ENCODE measurements at regions not wholly inside any gene's neighbourhood (a gene's known extent, or its start where the extent isn't known, plus 50 kb on each side); places are given as distances from the start of the nearest gene placed in this dataset.

- H3K36me3 ChIP-seq (ENCODE audit: insufficient read depth, low read length) = no peaks in the 10 kb centered on the region
- H3K4me2 ChIP-seq (ENCODE audit: low read depth, low read length, poor library complexity, severe bottlenecking) = no peak overlapping the region
- no peaks in the 10 kb centered on the region for H3F3A ChIP-seq (ENCODE audit: low read depth)
- H3K79me2 ChIP-seq (ENCODE audit: insufficient read depth, low read length) = no peaks in the 10 kb centered on the region
- H3K27me3 ChIP-seq (ENCODE audit: insufficient read depth, low read length, poor library complexity, severe bottlenecking) = no peaks in the 10 kb centered on the region
- H2AFZ ChIP-seq (ENCODE audit: low read length) = no peak overlapping the region
- no peak overlapping the region for H3K9ac ChIP-seq (ENCODE audit: low read depth, low read length, poor library complexity, severe bottlenecking)
- H4K20me1 ChIP-seq (ENCODE audit: insufficient read depth, low read length, poor library complexity, severe bottlenecking) = no peaks in the 10 kb centered on the region
- H3K4me1 ChIP-seq (ENCODE audit: insufficient read depth, low read length, poor library complexity, severe bottlenecking) = no peaks in the 10 kb centered on the region
- no peak for TF ChIP-seq EZH2phosphoT487 (IDR thresholded peaks at IDR 0.05; ENCODE audit: borderline replicate concordance)
- TF ChIP-seq, protein P1, sequence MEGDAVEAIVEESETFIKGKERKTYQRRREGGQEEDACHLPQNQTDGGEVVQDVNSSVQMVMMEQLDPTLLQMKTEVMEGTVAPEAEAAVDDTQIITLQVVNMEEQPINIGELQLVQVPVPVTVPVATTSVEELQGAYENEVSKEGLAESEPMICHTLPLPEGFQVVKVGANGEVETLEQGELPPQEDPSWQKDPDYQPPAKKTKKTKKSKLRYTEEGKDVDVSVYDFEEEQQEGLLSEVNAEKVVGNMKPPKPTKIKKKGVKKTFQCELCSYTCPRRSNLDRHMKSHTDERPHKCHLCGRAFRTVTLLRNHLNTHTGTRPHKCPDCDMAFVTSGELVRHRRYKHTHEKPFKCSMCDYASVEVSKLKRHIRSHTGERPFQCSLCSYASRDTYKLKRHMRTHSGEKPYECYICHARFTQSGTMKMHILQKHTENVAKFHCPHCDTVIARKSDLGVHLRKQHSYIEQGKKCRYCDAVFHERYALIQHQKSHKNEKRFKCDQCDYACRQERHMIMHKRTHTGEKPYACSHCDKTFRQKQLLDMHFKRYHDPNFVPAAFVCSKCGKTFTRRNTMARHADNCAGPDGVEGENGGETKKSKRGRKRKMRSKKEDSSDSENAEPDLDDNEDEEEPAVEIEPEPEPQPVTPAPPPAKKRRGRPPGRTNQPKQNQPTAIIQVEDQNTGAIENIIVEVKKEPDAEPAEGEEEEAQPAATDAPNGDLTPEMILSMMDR (conservative IDR thresholded peaks at IDR 0.05; ENCODE audit: low read length) = no peak
- H3K9me3 ChIP-seq (ENCODE audit: insufficient read depth, low read depth, low read length) = no peaks in the 10 kb centered on the region
- H3K9me2 ChIP-seq (replicated peaks; ENCODE audit: low read depth, low read length) = no peaks in the 10 kb centered on the region
- no peak overlapping the region for H3K4me3 ChIP-seq (ENCODE audit: low read length, poor library complexity, severe bottlenecking)
These were observed 443.7 kb downstream of the CENPC start for GRCh38 chr4:67101612-67102011.

DNA sequence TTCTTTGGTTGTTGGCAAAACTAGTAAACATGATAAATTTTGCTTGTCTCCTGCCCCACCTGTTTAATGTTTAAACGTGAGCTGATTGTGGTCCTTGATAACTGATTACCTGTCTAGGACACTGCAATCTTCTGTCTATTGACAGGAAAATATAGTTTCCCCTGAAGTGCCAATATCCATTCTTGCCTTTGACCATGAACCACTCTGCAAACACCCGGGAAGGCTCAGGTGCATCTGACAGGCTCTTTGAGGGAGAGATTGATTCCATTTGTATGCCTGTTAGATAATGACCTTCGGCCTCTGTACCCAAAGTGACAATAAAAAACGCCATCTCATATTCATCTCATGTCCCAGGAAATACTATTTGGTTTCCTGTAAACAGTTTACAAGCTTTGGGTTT lies 453.0 kb downstream of the CENPC start:
- no peak overlapping the region for H3K9ac ChIP-seq (ENCODE audit: low read depth, low read length, poor library complexity, severe bottlenecking)
- no peaks in the 10 kb centered on the region for H3K4me1 ChIP-seq (ENCODE audit: insufficient read depth, low read length, poor library complexity, severe bottlenecking)
- H2AFZ ChIP-seq (ENCODE audit: low read length) = no peak overlapping the region
- H3K9me2 ChIP-seq (replicated peaks; ENCODE audit: low read depth, low read length) = no peaks in the 10 kb centered on the region
- H4K20me1 ChIP-seq (ENCODE audit: insufficient read depth, low read length, poor library complexity, severe bottlenecking) = no peaks in the 10 kb centered on the region
- no peak overlapping the region for H3K4me2 ChIP-seq (ENCODE audit: low read depth, low read length, poor library complexity, severe bottlenecking)
- H3K4me3 ChIP-seq (ENCODE audit: low read length, poor library complexity, severe bottlenecking) = no peak overlapping the region
- H3F3A ChIP-seq (ENCODE audit: low read depth) = no peaks in the 10 kb centered on the region
- no peaks in the 10 kb centered on the region for H3K79me2 ChIP-seq (ENCODE audit: insufficient read depth, low read length)
- H3K27me3 ChIP-seq (ENCODE audit: insufficient read depth, low read length, poor library complexity, severe bottlenecking) = no peaks in the 10 kb centered on the region
- H3K36me3 ChIP-seq (ENCODE audit: insufficient read depth, low read length) = no peaks in the 10 kb centered on the region
- no peaks in the 10 kb centered on the region for H3K9me3 ChIP-seq (ENCODE audit: insufficient read depth, low read depth, low read length)
- no peak for TF ChIP-seq EZH2phosphoT487 (IDR thresholded peaks at IDR 0.05; ENCODE audit: borderline replicate concordance)

- Histone ChIP-seq H3K27me3 (ENCODE audit: insufficient read depth, low read length, poor library complexity, severe bottlenecking) (no peaks in the 10 kb centered on the region), H3K9ac (ENCODE audit: low read depth, low read length, poor library complexity, severe bottlenecking) (no peak overlapping the region), H3K4me1 (ENCODE audit: insufficient read depth, low read length, poor library complexity, severe bottlenecking) (no peaks in the 10 kb centered on the region), H3K36me3 (ENCODE audit: insufficient read depth, low read length) (no peaks in the 10 kb centered on the region), H3F3A (ENCODE audit: low read depth) (no peaks in the 10 kb centered on the region), H4K20me1 (ENCODE audit: insufficient read depth, low read length, poor library complexity, severe bottlenecking) (no peaks in the 10 kb centered on the region), H3K4me3 (ENCODE audit: low read length, poor library complexity, severe bottlenecking) (no peak overlapping the region), H3K9me3 (ENCODE audit: insufficient read depth, low read depth, low read length) (no peaks in the 10 kb centered on the region), H3K9me2 (replicated peaks; ENCODE audit: low read depth, low read length) (no peaks in the 10 kb centered on the region), H2AFZ (ENCODE audit: low read length) (no peak overlapping the region), H3K4me2 (ENCODE audit: low read depth, low read length, poor library complexity, severe bottlenecking) (no peak overlapping the region), H3K79me2 (ENCODE audit: insufficient read depth, low read length) (no peaks in the 10 kb centered on the region)
- TF ChIP-seq, protein P1 (conservative IDR thresholded peaks at IDR 0.05; ENCODE audit: low read length) = no peak
- no peak for TF ChIP-seq EZH2phosphoT487 (IDR thresholded peaks at IDR 0.05; ENCODE audit: borderline replicate concordance)
These were observed 453.6 kb downstream of the CENPC start for GRCh38 chr4:67091673-67092072.

DNA sequence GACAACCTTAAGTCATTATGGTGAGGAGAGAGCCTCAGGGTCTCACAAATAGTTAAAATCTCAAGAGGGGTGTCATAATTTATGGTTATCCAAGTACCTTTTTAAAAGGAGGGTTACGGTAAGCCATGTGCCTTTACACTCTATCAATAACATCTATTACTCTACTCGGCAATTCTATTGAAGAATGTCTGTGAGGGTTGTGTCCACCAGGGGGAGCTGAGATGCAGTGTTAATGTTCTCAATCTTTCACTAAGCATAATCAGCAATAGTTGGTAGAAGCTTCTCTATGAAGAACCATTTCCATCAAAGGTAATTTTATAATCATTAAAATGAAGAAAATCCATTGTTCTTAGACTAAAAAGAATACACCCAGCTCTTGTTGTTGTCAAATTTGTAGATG lies 457.4 kb downstream of the CENPC start:
- no peaks in the 10 kb centered on the region for H3F3A ChIP-seq (ENCODE audit: low read depth)
- H3K79me2 ChIP-seq (ENCODE audit: insufficient read depth, low read length) = no peaks in the 10 kb centered on the region
- no peaks in the 10 kb centered on the region for H3K27me3 ChIP-seq (ENCODE audit: insufficient read depth, low read length, poor library complexity, severe bottlenecking)
- H3K4me1 ChIP-seq (ENCODE audit: insufficient read depth, low read length, poor library complexity, severe bottlenecking) = no peaks in the 10 kb centered on the region
- no peak overlapping the region for H3K9ac ChIP-seq (ENCODE audit: low read depth, low read length, poor library complexity, severe bottlenecking)
- H4K20me1 ChIP-seq (ENCODE audit: insufficient read depth, low read length, poor library complexity, severe bottlenecking) = no peaks in the 10 kb centered on the region
- H3K9me3 ChIP-seq (ENCODE audit: insufficient read depth, low read depth, low read length) = no peaks in the 10 kb centered on the region
- H2AFZ ChIP-seq (ENCODE audit: low read length) = no peak overlapping the region
- no peaks in the 10 kb centered on the region for H3K36me3 ChIP-seq (ENCODE audit: insufficient read depth, low read length)
- H3K4me2 ChIP-seq (ENCODE audit: low read depth, low read length, poor library complexity, severe bottlenecking) = no peak overlapping the region
- H3K9me2 ChIP-seq (replicated peaks; ENCODE audit: low read depth, low read length) = no peaks in the 10 kb centered on the region
- no peak overlapping the region for H3K4me3 ChIP-seq (ENCODE audit: low read length, poor library complexity, severe bottlenecking)
- TF ChIP-seq, protein P1 (conservative IDR thresholded peaks at IDR 0.05; ENCODE audit: low read length) = peak; percentile 89
- TF ChIP-seq EZH2phosphoT487 (IDR thresholded peaks at IDR 0.05; ENCODE audit: borderline replicate concordance) = no peak
